A549 (cell line): ENCODE measurements at regions not wholly inside any gene's neighbourhood (a gene's known extent, or its start where the extent isn't known, plus 50 kb on each side); places are given as distances from the start of the nearest gene placed in this dataset.

Source experiments
- CTCF ChIP-seq: fragments of >200 bp; sonication (Bioruptor Twin); formaldehyde crosslinking; IDR thresholded peaks from 3 replicates; pipeline ENCODE4 v1.5.1; 2016
- RFX5 ChIP-seq: fragments of 450-650 bp; IDR thresholded peaks from 2 replicates; pipeline ENCODE4 v1.7.1; 2014; ENCODE audit warnings: antibody characterized with exemption, mild to moderate bottlenecking, moderate library complexity

DNA sequence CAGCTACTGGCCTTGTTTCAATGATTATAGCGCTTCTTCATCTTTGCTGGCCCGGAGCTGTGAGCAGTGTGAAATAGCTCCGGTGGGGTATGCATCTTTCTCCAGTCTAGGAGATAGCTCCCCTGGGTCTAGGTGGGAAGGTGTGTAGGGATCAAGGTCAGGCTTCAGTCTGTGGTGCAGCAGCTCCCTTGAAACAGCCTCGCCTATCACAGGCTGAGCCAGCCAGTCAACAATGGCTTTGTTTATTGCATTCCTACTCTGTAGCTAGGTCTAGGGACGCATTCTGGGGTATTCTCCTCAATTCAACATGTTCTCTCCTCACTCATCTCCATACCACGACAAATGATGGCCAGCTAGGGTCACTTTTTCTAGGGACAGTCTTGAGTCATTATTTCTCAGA lies 646.8 kb upstream of the IGFBP3 start:
- TF ChIP-seq CTCF: no peak
- no peak for TF ChIP-seq RFX5
